ENCODE measurements at regions not wholly inside any gene's neighbourhood (a gene's known extent, or its start where the extent isn't known, plus 50 kb on each side); places are given as distances from the start of the nearest gene placed in this dataset.
A peak's percentile ranks its signal among the peaks of the same experiment; 100 is the strongest.

DNA sequence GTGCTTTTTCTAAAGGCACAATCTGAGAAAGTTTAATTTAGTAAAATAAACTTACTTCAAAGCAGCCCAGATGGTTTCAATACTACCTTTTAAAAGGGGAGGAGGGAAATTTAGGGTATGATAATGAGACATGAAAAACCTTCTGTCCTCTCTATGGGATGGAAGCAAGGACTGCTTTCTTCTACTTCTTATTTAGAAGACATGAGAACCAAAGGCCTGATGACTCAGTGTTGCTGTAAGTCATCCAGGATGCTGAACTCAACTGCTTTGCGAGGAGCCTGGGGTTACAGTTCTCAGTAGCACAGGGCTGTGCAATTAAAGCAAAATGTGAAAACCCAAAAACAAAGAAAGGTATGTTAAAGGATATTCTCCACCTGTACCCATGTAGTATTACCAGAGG is 140.8 kb upstream of the EDNRA start:
- TF ChIP-seq, protein P1, sequence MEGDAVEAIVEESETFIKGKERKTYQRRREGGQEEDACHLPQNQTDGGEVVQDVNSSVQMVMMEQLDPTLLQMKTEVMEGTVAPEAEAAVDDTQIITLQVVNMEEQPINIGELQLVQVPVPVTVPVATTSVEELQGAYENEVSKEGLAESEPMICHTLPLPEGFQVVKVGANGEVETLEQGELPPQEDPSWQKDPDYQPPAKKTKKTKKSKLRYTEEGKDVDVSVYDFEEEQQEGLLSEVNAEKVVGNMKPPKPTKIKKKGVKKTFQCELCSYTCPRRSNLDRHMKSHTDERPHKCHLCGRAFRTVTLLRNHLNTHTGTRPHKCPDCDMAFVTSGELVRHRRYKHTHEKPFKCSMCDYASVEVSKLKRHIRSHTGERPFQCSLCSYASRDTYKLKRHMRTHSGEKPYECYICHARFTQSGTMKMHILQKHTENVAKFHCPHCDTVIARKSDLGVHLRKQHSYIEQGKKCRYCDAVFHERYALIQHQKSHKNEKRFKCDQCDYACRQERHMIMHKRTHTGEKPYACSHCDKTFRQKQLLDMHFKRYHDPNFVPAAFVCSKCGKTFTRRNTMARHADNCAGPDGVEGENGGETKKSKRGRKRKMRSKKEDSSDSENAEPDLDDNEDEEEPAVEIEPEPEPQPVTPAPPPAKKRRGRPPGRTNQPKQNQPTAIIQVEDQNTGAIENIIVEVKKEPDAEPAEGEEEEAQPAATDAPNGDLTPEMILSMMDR (IDR thresholded peaks at IDR 0.05; ENCODE audit: extremely low read depth, low read depth, low read length) = no peak
- no peaks in the 10 kb centered on the region for H4K20me1 ChIP-seq (ENCODE audit: insufficient read depth, low read length)
- peaks cover 3% of the 10 kb centered on the region for H3K4me1 ChIP-seq (ENCODE audit: insufficient read depth, low read length)
- H3K27ac ChIP-seq (ENCODE audit: low read depth, low read length) = no peak overlapping the region
- no peaks in the 10 kb centered on the region for H3K79me2 ChIP-seq (ENCODE audit: insufficient read depth, low read length)
- H2AFZ ChIP-seq (ENCODE audit: low read length) = no peak overlapping the region
- no peaks in the 10 kb centered on the region for H3K36me3 ChIP-seq (ENCODE audit: insufficient read depth, low read length)
- no peaks in the 10 kb centered on the region for H3K27me3 ChIP-seq (ENCODE audit: insufficient read depth, low read length)
- no peak overlapping the region for H3K4me2 ChIP-seq (ENCODE audit: insufficient read depth, low read length)
- DNase-seq (ENCODE audit: insufficient read length, low spot score, missing footprints) = peak; percentile 93
- no peaks in the 10 kb centered on the region for H3K9me3 ChIP-seq (ENCODE audit: low read depth, low read length)
- H3K4me3 ChIP-seq (ENCODE audit: insufficient read depth, low read length) = no peak overlapping the region

DNA sequence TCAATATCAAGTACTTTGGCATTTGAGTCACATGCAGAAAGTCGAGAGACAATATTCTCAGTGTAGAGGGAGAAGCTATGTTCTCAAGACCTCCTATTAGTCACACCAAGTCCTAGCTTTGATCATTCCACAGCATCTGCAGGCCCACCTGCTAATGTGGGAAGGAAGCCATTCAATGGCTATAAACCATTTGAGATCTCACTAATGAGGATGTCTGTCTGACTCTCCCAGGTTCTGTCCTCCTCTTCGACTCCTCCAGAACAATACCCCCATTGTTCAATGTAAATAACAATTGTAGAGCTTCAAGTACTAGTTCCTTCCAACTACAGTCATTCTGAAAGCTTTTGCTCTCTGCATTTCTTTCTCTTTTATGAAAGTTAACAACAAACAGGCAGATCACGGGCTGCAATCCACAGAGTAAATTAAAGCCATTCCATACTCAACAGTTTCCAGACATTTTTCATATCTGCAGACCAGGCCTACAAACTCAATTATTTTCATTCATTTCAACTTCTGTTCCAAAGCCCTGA is 140.2 kb upstream of the EDNRA start:
- no peak for DNase-seq (ENCODE audit: insufficient read length, low spot score, missing footprints)
- H3K9me3 ChIP-seq (ENCODE audit: low read depth, low read length) = no peaks in the 10 kb centered on the region
- peaks cover 3% of the 10 kb centered on the region for H3K4me1 ChIP-seq (ENCODE audit: insufficient read depth, low read length)
- no peaks in the 10 kb centered on the region for H4K20me1 ChIP-seq (ENCODE audit: insufficient read depth, low read length)
- TF ChIP-seq, protein P1 (IDR thresholded peaks at IDR 0.05; ENCODE audit: extremely low read depth, low read depth, low read length) = no peak
- no peaks in the 10 kb centered on the region for H3K36me3 ChIP-seq (ENCODE audit: insufficient read depth, low read length)
- no peaks in the 10 kb centered on the region for H3K27me3 ChIP-seq (ENCODE audit: insufficient read depth, low read length)
- H3K27ac ChIP-seq (ENCODE audit: low read depth, low read length) = no peak overlapping the region
- H3K79me2 ChIP-seq (ENCODE audit: insufficient read depth, low read length) = no peaks in the 10 kb centered on the region
- no peak overlapping the region for H3K4me3 ChIP-seq (ENCODE audit: insufficient read depth, low read length)
- H3K4me2 ChIP-seq (ENCODE audit: insufficient read depth, low read length) = no peak overlapping the region
- no peak overlapping the region for H2AFZ ChIP-seq (ENCODE audit: low read length)

DNA sequence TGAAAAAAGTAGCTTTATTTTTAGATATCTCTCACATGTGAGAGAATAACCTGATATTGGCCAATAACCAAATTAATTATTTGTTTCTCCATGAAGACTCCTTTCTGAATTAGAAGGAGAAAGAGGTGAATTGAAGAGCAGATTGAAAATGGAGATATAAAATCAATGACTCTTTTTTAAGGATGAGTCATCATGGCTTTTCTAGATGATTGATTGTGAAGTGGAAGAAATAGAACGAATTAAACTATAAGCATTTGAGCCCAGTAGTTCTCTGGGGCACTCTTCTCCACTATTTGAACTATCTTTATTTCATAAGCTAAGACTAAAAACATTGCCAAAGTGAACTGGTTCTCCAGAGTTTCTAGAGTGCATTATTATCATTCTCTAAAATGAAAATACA is 137.2 kb upstream of the EDNRA start:
- no peak overlapping the region for H2AFZ ChIP-seq (ENCODE audit: low read length)
- DNase-seq (ENCODE audit: insufficient read length, low spot score, missing footprints) = no peak
- H3K4me1 ChIP-seq (ENCODE audit: insufficient read depth, low read length) = peaks cover 3% of the 10 kb centered on the region
- H3K79me2 ChIP-seq (ENCODE audit: insufficient read depth, low read length) = no peaks in the 10 kb centered on the region
- TF ChIP-seq, protein P1 (IDR thresholded peaks at IDR 0.05; ENCODE audit: extremely low read depth, low read depth, low read length) = no peak
- H4K20me1 ChIP-seq (ENCODE audit: insufficient read depth, low read length) = no peaks in the 10 kb centered on the region
- no peaks in the 10 kb centered on the region for H3K9me3 ChIP-seq (ENCODE audit: low read depth, low read length)
- H3K4me2 ChIP-seq (ENCODE audit: insufficient read depth, low read length) = no peak overlapping the region
- H3K27ac ChIP-seq (ENCODE audit: low read depth, low read length) = no peak overlapping the region
- no peaks in the 10 kb centered on the region for H3K27me3 ChIP-seq (ENCODE audit: insufficient read depth, low read length)
- no peaks in the 10 kb centered on the region for H3K36me3 ChIP-seq (ENCODE audit: insufficient read depth, low read length)
- H3K4me3 ChIP-seq (ENCODE audit: insufficient read depth, low read length) = no peak overlapping the region

DNA sequence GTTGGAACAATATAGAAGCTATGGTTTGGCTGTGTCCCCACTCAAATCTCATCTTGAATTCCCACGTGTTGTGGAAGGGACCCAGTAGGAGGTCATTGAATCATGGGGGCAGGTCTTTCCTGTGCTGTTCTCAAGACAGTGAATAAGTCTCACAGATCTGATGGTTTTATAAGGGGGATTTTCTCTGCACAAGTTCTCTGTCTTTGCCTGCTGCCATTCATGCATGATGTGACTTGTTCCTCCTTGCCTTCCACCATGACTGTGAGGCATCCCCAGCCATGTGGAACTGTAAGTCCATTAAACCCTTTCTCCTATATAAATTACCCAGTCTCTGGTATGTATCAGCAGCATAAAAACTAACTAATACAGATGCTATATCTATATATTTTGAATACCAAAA is 135.2 kb upstream of the EDNRA start:
- TF ChIP-seq, protein P1 (IDR thresholded peaks at IDR 0.05; ENCODE audit: extremely low read depth, low read depth, low read length) = no peak
- no peak for DNase-seq (ENCODE audit: insufficient read length, low spot score, missing footprints)
- no peaks in the 10 kb centered on the region for H3K79me2 ChIP-seq (ENCODE audit: insufficient read depth, low read length)
- no peak overlapping the region for H3K4me2 ChIP-seq (ENCODE audit: insufficient read depth, low read length)
- H3K4me1 ChIP-seq (ENCODE audit: insufficient read depth, low read length) = no peaks in the 10 kb centered on the region
- no peaks in the 10 kb centered on the region for H3K36me3 ChIP-seq (ENCODE audit: insufficient read depth, low read length)
- H3K27me3 ChIP-seq (ENCODE audit: insufficient read depth, low read length) = no peaks in the 10 kb centered on the region
- H3K9me3 ChIP-seq (ENCODE audit: low read depth, low read length) = no peaks in the 10 kb centered on the region
- H4K20me1 ChIP-seq (ENCODE audit: insufficient read depth, low read length) = no peaks in the 10 kb centered on the region
- H3K4me3 ChIP-seq (ENCODE audit: insufficient read depth, low read length) = no peak overlapping the region
- no peak overlapping the region for H3K27ac ChIP-seq (ENCODE audit: low read depth, low read length)
- H2AFZ ChIP-seq (ENCODE audit: low read length) = no peak overlapping the region
